Left renal cortex interstitium (tissue), 4 donors: ENCODE measurements at regions not wholly inside any gene's neighbourhood (a gene's known extent, or its start where the extent isn't known, plus 50 kb on each side); places are given as distances from the start of the nearest gene placed in this dataset.

ENCODE experiments used
- DNase-seq, 4 donors: peaks; one replicate each; pipeline ENCODE4 v3.0.0-alpha.2; 2013; ENCODE audit warnings: low read depth in 4 of 4, low spot score in 2 of 4, missing footprints in 1 of 4

- DNase-seq: no peak
These were observed 95.6 kb upstream of the C1orf87 start for GRCh38 chr1:60169206-60169605.

DNA sequence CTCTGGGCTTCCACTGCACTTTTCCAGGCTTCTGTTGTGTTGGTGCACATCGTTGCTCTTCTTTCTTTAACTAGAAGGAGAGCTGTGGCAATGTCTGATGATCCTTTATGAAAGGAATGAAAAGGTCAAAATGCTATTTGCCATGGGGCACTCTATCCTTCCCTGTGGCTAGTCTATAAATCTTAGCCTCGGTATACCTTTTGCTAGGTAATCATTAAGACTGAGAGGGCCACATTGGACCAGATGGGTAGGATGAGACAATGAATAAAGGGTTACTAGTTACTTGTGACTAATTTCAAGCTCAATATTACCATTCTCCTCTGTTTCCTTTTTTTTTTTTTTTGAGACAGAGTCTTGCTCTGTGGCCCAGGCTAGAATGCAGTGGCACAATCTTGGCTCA is 89.4 kb upstream of the C1orf87 start:
- DNase-seq: no peak

GRCh38 chr1:60160141-60160540 is 86.6 kb upstream of the C1orf87 start:
- DNase-seq: no peak

GRCh38 chr1:60156371-60156770 is 82.8 kb upstream of the C1orf87 start:
- DNase-seq: no peak

- peak in 2 of 4 donors; percentile 21 to 25 for DNase-seq
These were observed 80.4 kb upstream of the C1orf87 start for GRCh38 chr1:60153961-60154360.

DNA sequence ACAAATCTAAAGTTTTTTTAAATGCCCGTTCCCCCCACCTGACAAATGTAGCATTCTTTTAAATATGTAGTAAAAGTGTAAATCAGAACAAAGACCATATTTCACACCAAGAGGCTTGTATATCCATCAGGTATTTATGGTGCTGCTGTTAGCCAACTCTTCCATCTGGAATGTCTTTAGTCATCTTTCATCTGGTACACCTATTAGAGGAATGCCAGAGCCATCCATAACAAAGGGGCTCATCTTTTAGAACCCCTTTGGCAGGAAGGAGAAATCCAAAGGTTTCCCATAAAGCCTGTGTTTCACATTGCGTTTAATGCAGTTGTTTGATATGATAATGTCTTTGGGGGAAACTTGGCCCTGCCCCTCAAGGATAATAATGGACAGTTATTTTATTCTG is 79.3 kb upstream of the C1orf87 start:
- no peak for DNase-seq

DNA sequence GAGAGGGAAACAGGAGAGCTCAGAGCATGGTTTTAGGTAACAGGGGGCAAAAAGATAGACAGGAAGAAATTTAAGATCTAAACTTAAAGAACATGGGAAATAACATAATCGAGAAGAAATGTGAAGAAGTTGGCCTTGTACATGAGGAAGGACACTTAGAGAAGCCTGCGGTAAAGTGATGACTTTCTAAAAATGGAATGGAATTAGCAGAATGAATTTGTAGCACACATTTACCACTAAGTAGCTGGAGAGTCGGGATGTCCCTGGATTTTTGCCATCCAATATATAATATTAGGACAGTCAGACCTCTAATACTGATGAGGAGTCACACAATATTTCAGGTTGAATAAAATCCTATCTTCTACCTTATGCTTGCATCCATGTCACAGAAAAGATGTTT is 77.7 kb upstream of the C1orf87 start:
- DNase-seq: no peak

- no peak for DNase-seq
These were observed 75.7 kb upstream of the C1orf87 start for GRCh38 chr1:60149251-60149650.

- DNase-seq: no peak
These were observed 73.3 kb upstream of the C1orf87 start for GRCh38 chr1:60146884-60147283.

- DNase-seq: no peak
These were observed 72.2 kb upstream of the C1orf87 start for GRCh38 chr1:60145771-60146170.

GRCh38 chr1:60141743-60142142 is 68.2 kb upstream of the C1orf87 start:
- no peak for DNase-seq

DNA sequence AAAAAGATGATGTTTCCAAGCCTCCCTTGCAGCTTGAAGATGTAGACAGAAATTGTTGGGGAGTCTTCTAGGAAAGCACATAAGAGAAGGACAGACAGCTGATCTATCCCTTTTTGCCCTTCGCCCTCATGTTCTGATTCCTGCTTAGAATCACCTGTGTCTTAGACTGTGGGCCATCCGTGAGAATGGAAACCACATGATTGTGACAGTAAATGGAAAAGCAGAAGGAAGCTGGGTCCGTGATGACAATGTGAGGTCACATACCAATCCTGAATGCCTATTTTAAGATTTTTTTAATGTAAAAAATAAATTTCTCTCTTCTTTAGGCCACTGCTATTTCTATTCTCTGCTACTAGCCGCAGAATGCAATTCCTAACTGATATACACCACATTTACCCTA is 67.7 kb upstream of the C1orf87 start:
- no peak for DNase-seq

DNA sequence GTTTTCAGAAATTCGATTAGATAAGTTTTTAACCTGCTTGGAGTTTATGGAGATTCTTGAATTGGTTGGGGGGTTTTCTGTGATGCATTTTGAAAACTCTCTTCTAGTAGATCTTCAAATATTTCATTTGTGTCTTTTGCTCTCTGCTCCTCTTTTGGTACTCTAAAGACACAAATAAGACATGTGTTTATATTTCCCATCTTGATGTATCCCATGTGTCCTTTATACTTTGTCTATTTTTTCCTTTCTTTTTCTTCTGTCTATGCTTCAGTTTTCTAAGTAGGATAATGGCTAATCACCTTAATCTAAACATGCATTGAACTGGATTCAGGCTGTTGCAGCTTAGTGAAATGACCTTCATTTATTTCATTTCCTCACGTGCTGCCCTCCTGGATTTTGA is 63.8 kb upstream of the C1orf87 start:
- no peak for DNase-seq

DNA sequence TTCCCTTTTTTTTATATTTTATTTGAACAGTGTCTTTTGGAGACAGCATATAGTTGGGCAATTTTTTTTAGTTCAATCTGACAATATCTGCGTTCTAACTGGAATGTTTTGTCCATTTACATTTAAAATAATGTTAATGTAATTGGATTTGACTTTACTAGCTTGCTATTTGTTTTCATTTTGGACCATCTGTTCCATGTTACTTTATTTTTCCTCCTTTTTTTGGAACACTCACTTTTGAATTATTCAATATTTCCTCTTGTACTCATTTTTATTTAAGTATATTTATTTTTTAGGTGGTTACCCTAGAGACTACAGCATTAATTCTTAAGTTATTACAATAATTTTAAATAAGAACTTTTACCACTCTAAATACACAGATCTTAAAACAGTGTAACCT is 62.8 kb upstream of the C1orf87 start:
- no peak for DNase-seq

- DNase-seq: no peak
These were observed 61.1 kb upstream of the C1orf87 start for GRCh38 chr1:60134716-60135115.

DNA sequence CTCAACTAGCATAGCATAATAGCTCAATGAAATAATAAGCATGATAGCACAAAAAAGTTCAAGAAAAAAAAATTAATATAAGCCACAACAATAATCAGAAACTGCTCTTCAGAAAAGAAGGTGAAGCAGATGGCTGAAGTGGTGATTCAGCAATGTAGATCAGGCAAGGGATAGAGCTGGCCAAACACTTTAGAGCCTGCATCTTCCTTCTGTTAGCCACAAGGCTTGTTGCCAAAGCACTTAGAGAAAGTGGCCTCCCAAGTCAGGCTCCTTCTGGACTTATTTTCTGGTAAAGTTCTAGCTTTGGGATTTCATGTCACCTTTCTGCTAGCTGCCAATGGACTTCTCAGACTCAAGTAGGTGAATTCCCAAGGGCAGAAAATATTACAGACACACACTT is 60.3 kb upstream of the C1orf87 start:
- no peak for DNase-seq

- DNase-seq: no peak
These were observed 59.6 kb upstream of the C1orf87 start for GRCh38 chr1:60133000-60133673.

- no peak for DNase-seq
These were observed 58.5 kb upstream of the C1orf87 start for GRCh38 chr1:60132108-60132507.

DNA sequence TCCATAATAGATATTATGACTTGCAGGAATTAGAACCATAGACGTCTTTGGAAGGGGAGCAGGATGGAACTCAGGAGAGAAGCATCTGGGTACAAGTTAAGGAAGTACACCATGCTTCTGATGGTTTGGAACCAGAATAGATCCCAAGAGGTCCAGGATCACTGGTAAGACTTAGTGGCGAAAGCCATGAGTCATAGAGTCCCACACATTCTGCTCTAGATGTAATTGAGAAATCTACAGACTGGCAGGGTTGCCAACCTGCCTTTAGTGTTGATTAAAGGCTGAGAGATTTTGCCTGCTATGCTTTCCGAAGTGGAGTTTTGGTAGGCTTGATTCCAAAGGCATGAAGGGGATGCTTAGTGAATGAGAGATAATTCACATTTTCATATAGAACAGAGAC is 57.1 kb upstream of the C1orf87 start:
- DNase-seq: no peak

- DNase-seq: no peak
These were observed 56.3 kb upstream of the C1orf87 start for GRCh38 chr1:60129911-60130310.

- no peak for DNase-seq
These were observed 53.2 kb upstream of the C1orf87 start for GRCh38 chr1:60126723-60127122.
